ENCODE measurements at regions not wholly inside any gene's neighbourhood (a gene's known extent, or its start where the extent isn't known, plus 50 kb on each side); places are given as distances from the start of the nearest gene placed in this dataset.

DNA sequence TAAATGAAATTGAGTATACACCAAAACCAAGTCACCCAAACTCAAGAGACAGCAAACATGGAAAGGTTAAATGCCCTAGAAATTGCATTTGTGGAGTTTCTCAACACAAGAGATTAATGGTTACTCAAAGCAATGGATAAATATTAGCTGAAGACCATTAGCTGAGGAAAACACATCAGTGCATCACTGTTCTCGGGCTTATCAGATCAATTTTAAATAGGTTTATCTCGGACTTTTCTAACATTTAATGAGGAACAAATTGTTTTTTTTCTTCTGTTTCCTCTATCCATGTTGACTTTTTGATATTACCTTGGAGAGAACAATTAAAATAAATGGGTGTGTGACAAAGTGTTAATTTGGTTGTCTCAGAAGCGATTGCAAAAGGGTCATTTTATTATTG lies 105.4 kb upstream of the PIK3C3 start:
- TF ChIP-seq CHD2 (IDR thresholded peaks at IDR 0.05; ENCODE audit: borderline replicate concordance, low read depth, low read length): no peak
- no peak for TF ChIP-seq CEBPB (IDR thresholded peaks at IDR 0.05; ENCODE audit: borderline replicate concordance in 1 of 2, low read depth in 2 of 2, low read length in 2 of 2)
- TF ChIP-seq TAF1 (IDR thresholded peaks at IDR 0.05; ENCODE audit: borderline replicate concordance, low read depth, low read length): no peak
- no peak for TF ChIP-seq RFX5 (IDR thresholded peaks at IDR 0.05; ENCODE audit: low read depth, low read length)
- TF ChIP-seq MAX (IDR thresholded peaks at IDR 0.05; ENCODE audit: low read depth, low read length): no peak

All from GM12878 (cell line).